Hepatocyte (in vitro differentiated cells): ENCODE measurements at regions not wholly inside any gene's neighbourhood (a gene's known extent, or its start where the extent isn't known, plus 50 kb on each side); places are given as distances from the start of the nearest gene placed in this dataset.

ENCODE experiments used
- DNase-seq: peaks from one replicate; pipeline ENCODE4 v3.0.0-alpha.2; 2016; ENCODE audit warnings: low spot score
- H2AFZ ChIP-seq: fragments of 200-600 bp; sonication (generic); 2 replicates; pipeline ENCODE4 v1.6.0; 2016; ENCODE audit warnings: antibody characterized with exemption, mild to moderate bottlenecking
- H3K27ac ChIP-seq: fragments of 200-600 bp; sonication (generic); 2 replicates; pipeline ENCODE4 v1.5.1; 2016; ENCODE audit warnings: mild to moderate bottlenecking
- H3K27me3 ChIP-seq: fragments of 200-600 bp; sonication (generic); 2 replicates; pipeline ENCODE4 v1.6.1; 2016
- H3K36me3 ChIP-seq: fragments of 200-600 bp; sonication (generic); replicated peaks from 2 replicates; pipeline ENCODE4 v1.5.1; 2016; ENCODE audit warnings: low read depth; ENCODE audit not compliant: insufficient read depth
- H3K4me1 ChIP-seq: fragments of 200-600 bp; sonication (generic); 2 replicates; pipeline ENCODE4 v1.5.1; 2016; ENCODE audit warnings: mild to moderate bottlenecking, moderate library complexity; ENCODE audit not compliant: insufficient read depth
- H3K4me2 ChIP-seq: fragments of 200-600 bp; sonication (generic); 2 replicates; pipeline ENCODE4 v1.6.0; 2016
- H3K4me3 ChIP-seq: fragments of 200-600 bp; sonication (generic); 2 replicates; pipeline ENCODE4 v1.5.1; 2016; ENCODE audit warnings: mild to moderate bottlenecking
- H3K79me2 ChIP-seq: fragments of 200-600 bp; sonication (generic); 2 replicates; pipeline ENCODE4 v1.6.0; 2017; ENCODE audit warnings: mild to moderate bottlenecking
- H3K9me2 ChIP-seq: fragments of 200-600 bp; sonication (generic); replicated peaks from 2 replicates; pipeline ENCODE4 v1.6.0; 2017; ENCODE audit warnings: mild to moderate bottlenecking; ENCODE audit not compliant: insufficient read depth
- H3K9me3 ChIP-seq: fragments of 200-600 bp; sonication (generic); 2 replicates; pipeline ENCODE4 v1.5.1; 2016; ENCODE audit warnings: low read depth, mild to moderate bottlenecking
- H4K20me1 ChIP-seq: fragments of 200-600 bp; sonication (generic); 2 replicates; pipeline ENCODE4 v1.6.0; 2016; ENCODE audit warnings: mild to moderate bottlenecking; ENCODE audit not compliant: insufficient read depth, poor library complexity, severe bottlenecking
- EZH2 ChIP-seq: fragments of 200-600 bp; sonication (generic); IDR thresholded peaks from 2 replicates; pipeline ENCODE4 v1.6.1; 2016; ENCODE audit warnings: antibody characterized with exemption, mild to moderate bottlenecking, borderline replicate concordance
- EZH2phosphoT487 ChIP-seq: fragments of 200-600 bp; sonication (generic); IDR thresholded peaks from one replicate; pipeline ENCODE4 v1.6.1; 2018; ENCODE audit warnings: antibody characterized with exemption, mild to moderate bottlenecking, low read depth, moderate library complexity; ENCODE audit not compliant: unreplicated experiment, severe bottlenecking
- WGBS: methylation state at CpG from one replicate; pipeline ENCODE4 v1.1.6; 2016; ENCODE audit warnings: low lambda C conversion rate; ENCODE audit errors: missing lambda C conversion rate; 5-methylcytosine and 5-hydroxymethylcytosine counted together
- TF ChIP-seq, protein P1 (sequence below): fragments of 200-600 bp; sonication (generic); IDR thresholded peaks from 2 replicates; pipeline ENCODE4 v1.5.1; 2016; ENCODE audit warnings: antibody characterized with exemption, mild to moderate bottlenecking; ENCODE audit not compliant: poor library complexity

DNA sequence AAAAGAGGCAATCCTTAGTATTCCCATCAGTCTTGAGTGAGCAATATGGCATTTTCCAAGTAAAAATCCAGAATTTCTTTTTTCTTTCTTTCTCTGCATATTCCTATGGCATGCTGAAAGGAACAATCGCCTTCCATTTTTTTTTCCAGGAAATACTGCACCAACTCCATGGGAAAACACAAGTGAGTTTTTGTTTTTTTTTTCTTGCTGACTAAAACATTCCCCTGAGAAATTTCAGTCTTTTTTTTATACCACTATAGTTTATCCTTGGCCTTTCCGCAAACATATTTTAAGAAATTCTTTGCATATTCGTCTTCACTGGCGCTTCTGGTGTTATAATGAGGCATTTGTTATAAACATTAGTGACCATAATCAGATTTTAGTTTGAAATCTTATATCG, 429.6 kb upstream of the MDFIC2 start:
- no peaks in the 10 kb centered on the region for H3K27me3 ChIP-seq
- no peaks in the 10 kb centered on the region for H3K9me2 ChIP-seq
- H3K4me1 ChIP-seq = no peaks in the 10 kb centered on the region
- no peaks in the 10 kb centered on the region for H3K36me3 ChIP-seq
- H3K4me2 ChIP-seq = no peak overlapping the region
- H3K27ac ChIP-seq = no peak overlapping the region
- WGBS = 93% methylated on average over 5 of the region's 5 CpGs
- no peak overlapping the region for H2AFZ ChIP-seq
- DNase-seq = no peak
- H3K9me3 ChIP-seq = no peaks in the 10 kb centered on the region
- TF ChIP-seq, protein P1, sequence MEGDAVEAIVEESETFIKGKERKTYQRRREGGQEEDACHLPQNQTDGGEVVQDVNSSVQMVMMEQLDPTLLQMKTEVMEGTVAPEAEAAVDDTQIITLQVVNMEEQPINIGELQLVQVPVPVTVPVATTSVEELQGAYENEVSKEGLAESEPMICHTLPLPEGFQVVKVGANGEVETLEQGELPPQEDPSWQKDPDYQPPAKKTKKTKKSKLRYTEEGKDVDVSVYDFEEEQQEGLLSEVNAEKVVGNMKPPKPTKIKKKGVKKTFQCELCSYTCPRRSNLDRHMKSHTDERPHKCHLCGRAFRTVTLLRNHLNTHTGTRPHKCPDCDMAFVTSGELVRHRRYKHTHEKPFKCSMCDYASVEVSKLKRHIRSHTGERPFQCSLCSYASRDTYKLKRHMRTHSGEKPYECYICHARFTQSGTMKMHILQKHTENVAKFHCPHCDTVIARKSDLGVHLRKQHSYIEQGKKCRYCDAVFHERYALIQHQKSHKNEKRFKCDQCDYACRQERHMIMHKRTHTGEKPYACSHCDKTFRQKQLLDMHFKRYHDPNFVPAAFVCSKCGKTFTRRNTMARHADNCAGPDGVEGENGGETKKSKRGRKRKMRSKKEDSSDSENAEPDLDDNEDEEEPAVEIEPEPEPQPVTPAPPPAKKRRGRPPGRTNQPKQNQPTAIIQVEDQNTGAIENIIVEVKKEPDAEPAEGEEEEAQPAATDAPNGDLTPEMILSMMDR = no peak
- TF ChIP-seq EZH2phosphoT487 (no peak), EZH2 (no peak)
- H4K20me1 ChIP-seq = no peaks in the 10 kb centered on the region
- no peak overlapping the region for H3K4me3 ChIP-seq
- H3K79me2 ChIP-seq = no peaks in the 10 kb centered on the region

DNA sequence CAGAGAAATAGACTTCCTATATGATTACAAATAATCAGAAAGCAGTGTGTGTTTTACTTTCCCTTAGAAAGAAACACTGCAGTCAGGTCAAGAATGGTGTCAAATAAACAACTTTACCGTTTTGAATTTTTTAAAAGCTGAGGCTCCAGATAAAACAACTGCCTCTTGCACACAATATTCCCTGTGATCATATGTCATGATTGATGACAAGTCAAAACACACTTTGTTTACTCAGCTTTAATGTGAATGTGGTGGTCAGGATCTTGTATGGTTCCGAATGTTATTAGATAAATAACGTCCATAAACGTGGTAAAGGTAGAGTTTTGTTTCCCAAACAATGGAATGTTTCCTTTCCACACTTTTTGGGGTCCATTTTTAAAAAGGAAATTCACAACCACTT, 428.4 kb upstream of the MDFIC2 start:
- Histone ChIP-seq H3K9me3 (no peaks in the 10 kb centered on the region), H3K9me2 (no peaks in the 10 kb centered on the region), H3K79me2 (no peaks in the 10 kb centered on the region), H3K36me3 (no peaks in the 10 kb centered on the region), H3K27me3 (no peaks in the 10 kb centered on the region), H3K27ac (no peak overlapping the region), H3K4me1 (no peaks in the 10 kb centered on the region), H3K4me2 (no peak overlapping the region), H3K4me3 (no peak overlapping the region), H2AFZ (no peak overlapping the region), H4K20me1 (no peaks in the 10 kb centered on the region)
- DNase-seq = no peak
- TF ChIP-seq EZH2phosphoT487 (no peak), EZH2 (no peak)
- TF ChIP-seq, protein P1 = no peak
- WGBS = 81% methylated on average over 4 of the region's 4 CpGs

DNA sequence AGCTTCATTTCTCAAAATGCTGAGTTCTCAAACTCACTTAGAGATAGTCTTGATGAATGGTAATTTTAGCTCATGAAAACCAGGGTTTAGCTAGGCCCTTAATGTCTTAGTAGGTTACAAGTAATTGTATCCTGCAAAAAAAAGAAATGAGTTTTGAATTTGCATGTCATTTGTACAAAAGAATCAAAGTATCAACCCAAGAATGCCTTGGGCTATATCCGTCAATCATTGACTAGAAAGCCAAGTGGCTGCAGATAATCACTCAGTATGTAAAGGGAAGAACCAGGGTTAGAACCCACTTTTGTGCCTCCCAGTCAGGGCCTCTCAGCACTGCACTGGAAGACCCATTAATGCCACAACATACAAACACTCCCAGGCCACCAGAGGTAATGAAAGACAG, 427.6 kb upstream of the MDFIC2 start:
- Histone ChIP-seq H2AFZ (no peak overlapping the region), H3K27ac (no peak overlapping the region), H3K4me2 (no peak overlapping the region), H3K79me2 (no peaks in the 10 kb centered on the region), H4K20me1 (no peaks in the 10 kb centered on the region), H3K27me3 (no peaks in the 10 kb centered on the region), H3K4me3 (no peak overlapping the region), H3K9me3 (no peaks in the 10 kb centered on the region), H3K4me1 (no peaks in the 10 kb centered on the region), H3K9me2 (no peaks in the 10 kb centered on the region), H3K36me3 (no peaks in the 10 kb centered on the region)
- WGBS = 100% methylated on average over 1 of the region's 1 CpG
- TF ChIP-seq EZH2phosphoT487 (no peak), EZH2 (no peak)
- TF ChIP-seq, protein P1 = no peak
- no peak for DNase-seq

DNA sequence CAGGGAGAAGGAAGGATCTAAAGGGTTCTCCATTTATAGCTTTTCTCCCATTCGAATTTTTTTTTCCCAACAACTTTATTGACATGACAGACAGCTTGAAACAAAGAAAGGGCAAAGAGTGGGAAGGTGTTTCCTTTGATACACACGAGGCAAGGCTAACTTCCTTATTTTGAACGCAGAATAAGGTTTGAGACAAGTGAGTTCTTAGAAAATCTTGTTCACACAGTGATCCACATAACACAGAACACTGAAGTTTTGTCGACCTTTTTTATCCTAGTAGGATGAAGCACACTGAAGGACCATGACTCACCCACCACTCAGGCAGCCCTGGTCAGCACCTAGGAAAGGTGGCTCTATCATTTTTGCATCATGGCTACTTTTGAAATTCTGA, 425.8 kb upstream of the MDFIC2 start:
- Histone ChIP-seq H3K4me1 (no peaks in the 10 kb centered on the region), H3K27me3 (no peaks in the 10 kb centered on the region), H3K79me2 (no peaks in the 10 kb centered on the region), H2AFZ (peak overlapping the region; percentile 6), H3K4me2 (peak overlapping the region; percentile 9), H3K36me3 (no peaks in the 10 kb centered on the region), H3K9me3 (no peaks in the 10 kb centered on the region), H3K27ac (peak overlapping the region; percentile 13), H3K4me3 (no peak overlapping the region), H4K20me1 (no peaks in the 10 kb centered on the region), H3K9me2 (no peaks in the 10 kb centered on the region)
- no peak for TF ChIP-seq EZH2
- TF ChIP-seq EZH2phosphoT487 = no peak
- TF ChIP-seq, protein P1 = no peak
- peak; percentile 7 for DNase-seq
- WGBS = 49% methylated on average over 4 of the region's 4 CpGs
